Mesendoderm (in vitro differentiated cells): ENCODE measurements at regions not wholly inside any gene's neighbourhood (a gene's known extent, or its start where the extent isn't known, plus 50 kb on each side); places are given as distances from the start of the nearest gene placed in this dataset.
A peak's percentile ranks its signal among the peaks of the same experiment; 100 is the strongest.

Source experiments
- DNase-seq: peaks from one replicate; pipeline ENCODE4 v3.0.0; 2013
- H2AK5ac ChIP-seq: 2 replicates; pipeline ENCODE4 v1.6.1; 2013; ENCODE audit warnings: low read length, inconsistent platforms
- H2BK120ac ChIP-seq: 2 replicates; pipeline ENCODE4 v1.6.1; 2013; ENCODE audit warnings: low read depth, mild to moderate bottlenecking, low read length, moderate library complexity, mixed read lengths
- H2BK15ac ChIP-seq: replicated peaks from 2 replicates; pipeline ENCODE4 v1.6.1; 2013; ENCODE audit warnings: low read depth, mild to moderate bottlenecking, moderate library complexity
- H2BK5ac ChIP-seq: 2 replicates; pipeline ENCODE4 v1.6.1; 2013; ENCODE audit warnings: low read length, inconsistent platforms
- H3K18ac ChIP-seq: 2 replicates; pipeline ENCODE4 v1.6.1; 2013; ENCODE audit warnings: mild to moderate bottlenecking, low read length, mixed read lengths
- H3K23ac ChIP-seq: one replicate; pipeline ENCODE4 v1.6.1; 2013; ENCODE audit warnings: low read length
- H3K27ac ChIP-seq: 2 replicates; pipeline ENCODE4 v1.5.1; 2013; ENCODE audit warnings: low read depth, mild to moderate bottlenecking, inconsistent platforms, low read length, moderate library complexity
- H3K27me3 ChIP-seq: 2 replicates; pipeline ENCODE4 v1.6.1; 2013; ENCODE audit warnings: low read length, control low read depth, mild to moderate bottlenecking, inconsistent platforms; ENCODE audit not compliant: insufficient read depth, poor library complexity
- H3K36me3 ChIP-seq: 2 replicates; pipeline ENCODE4 v1.6.1; 2013; ENCODE audit warnings: low read length, inconsistent platforms; ENCODE audit not compliant: control insufficient read depth, insufficient read depth
- H3K4ac ChIP-seq: one replicate; pipeline ENCODE4 v1.6.1; 2013; ENCODE audit warnings: low read depth, mild to moderate bottlenecking, low read length, moderate library complexity
- H3K4me1 ChIP-seq: 2 replicates; pipeline ENCODE4 v1.6.1; 2013; ENCODE audit warnings: low read depth, low read length, inconsistent platforms; ENCODE audit not compliant: control insufficient read depth
- H3K4me2 ChIP-seq: 2 replicates; pipeline ENCODE4 v1.6.1; 2013; ENCODE audit warnings: low read length
- H3K4me3 ChIP-seq: 2 replicates; pipeline ENCODE4 v1.5.1; 2013; ENCODE audit warnings: mild to moderate bottlenecking, low read length
- H3K56ac ChIP-seq: one replicate; pipeline ENCODE4 v1.6.1; 2013; ENCODE audit warnings: low read length
- H3K79me1 ChIP-seq: 2 replicates; pipeline ENCODE4 v1.6.1; 2013; ENCODE audit warnings: low read length, inconsistent platforms
- H3K79me2 ChIP-seq: 2 replicates; pipeline ENCODE4 v1.6.1; 2013; ENCODE audit warnings: mild to moderate bottlenecking, low read length; ENCODE audit not compliant: control insufficient read depth, insufficient read depth
- H3K9ac ChIP-seq: 2 replicates; pipeline ENCODE4 v1.6.1; 2013; ENCODE audit warnings: low read length, inconsistent platforms
- H4K5ac ChIP-seq: one replicate; pipeline ENCODE4 v1.6.1; 2013; ENCODE audit warnings: low read length
- H4K8ac ChIP-seq: one replicate; pipeline ENCODE4 v1.6.1; 2013; ENCODE audit warnings: low read depth, mild to moderate bottlenecking, control low read depth, low read length, moderate library complexity
- WGBS: extraction: QIAGEN DNeasy Blood & Tissue Kit; methylation state at CpG from one replicate; pipeline ENCODE4 v1.1.7; 2013; ENCODE audit warnings: low lambda C conversion rate, missing lambda C conversion rate; ENCODE audit not compliant: insufficient coverage; ENCODE audit errors: extremely low coverage; 5-methylcytosine and 5-hydroxymethylcytosine counted together

- no peak overlapping the region for H3K4me2 ChIP-seq
- no peak overlapping the region for H4K5ac ChIP-seq
- no peak for DNase-seq
- no peak overlapping the region for H3K4me3 ChIP-seq
- WGBS: no CpG with 5 or more reads among the region's 3 CpGs
- no peak overlapping the region for H4K8ac ChIP-seq
- H3K18ac ChIP-seq: no peak overlapping the region
- H2BK5ac ChIP-seq: no peak overlapping the region
- H2BK120ac ChIP-seq: no peak overlapping the region
- no peaks in the 10 kb centered on the region for H3K27me3 ChIP-seq
- H3K79me2 ChIP-seq: no peaks in the 10 kb centered on the region
- no peak overlapping the region for H3K4ac ChIP-seq
- no peak overlapping the region for H3K23ac ChIP-seq
- no peak overlapping the region for H2BK15ac ChIP-seq
- peaks cover 7% of the 10 kb centered on the region for H3K4me1 ChIP-seq
- H3K9ac ChIP-seq: no peak overlapping the region
- no peak overlapping the region for H3K56ac ChIP-seq
- H3K79me1 ChIP-seq: no peaks in the 10 kb centered on the region
- H3K36me3 ChIP-seq: no peaks in the 10 kb centered on the region
- no peak overlapping the region for H3K27ac ChIP-seq
- H2AK5ac ChIP-seq: no peak overlapping the region
These were observed 158.2 kb upstream of the NFIA start for GRCh38 chr1:60924165-60924564.

- no peak for DNase-seq
- no CpG with 5 or more reads among the region's 5 CpGs for WGBS
These were observed 158.8 kb upstream of the NFIA start for GRCh38 chr1:60923389-60924087.

GRCh38 chr1:60922304-60922703, 160.1 kb upstream of the NFIA start:
- H2BK15ac ChIP-seq: no peak overlapping the region
- H3K18ac ChIP-seq: no peak overlapping the region
- WGBS: no CpG with 5 or more reads among the region's 4 CpGs
- H2BK5ac ChIP-seq: no peak overlapping the region
- no peak overlapping the region for H3K23ac ChIP-seq
- no peak overlapping the region for H2AK5ac ChIP-seq
- H3K4me3 ChIP-seq: no peak overlapping the region
- peaks cover 7% of the 10 kb centered on the region for H3K4me1 ChIP-seq
- DNase-seq: no peak
- no peak overlapping the region for H2BK120ac ChIP-seq
- no peak overlapping the region for H3K56ac ChIP-seq
- no peak overlapping the region for H3K4ac ChIP-seq
- H3K4me2 ChIP-seq: no peak overlapping the region
- no peak overlapping the region for H4K8ac ChIP-seq
- no peaks in the 10 kb centered on the region for H3K36me3 ChIP-seq
- H3K27me3 ChIP-seq: no peaks in the 10 kb centered on the region
- H3K79me1 ChIP-seq: no peaks in the 10 kb centered on the region
- H3K9ac ChIP-seq: no peak overlapping the region
- H3K27ac ChIP-seq: no peak overlapping the region
- H4K5ac ChIP-seq: no peak overlapping the region
- no peaks in the 10 kb centered on the region for H3K79me2 ChIP-seq

More at GRCh38 chr1:60923389-60924087, 158.8 kb upstream of the NFIA start:
- H3K18ac ChIP-seq: no peak overlapping the region
- H3K23ac ChIP-seq: no peak overlapping the region
- H3K9ac ChIP-seq: no peak overlapping the region
- no peak overlapping the region for H3K4me3 ChIP-seq
- H4K8ac ChIP-seq: no peak overlapping the region
- H3K36me3 ChIP-seq: no peaks in the 10 kb centered on the region
- no peak overlapping the region for H2BK5ac ChIP-seq
- no peak overlapping the region for H2BK120ac ChIP-seq
- H3K79me2 ChIP-seq: no peaks in the 10 kb centered on the region
- no peak overlapping the region for H4K5ac ChIP-seq
- no peak overlapping the region for H3K56ac ChIP-seq
- H3K27ac ChIP-seq: no peak overlapping the region
- peaks cover 7% of the 10 kb centered on the region for H3K4me1 ChIP-seq
- no peaks in the 10 kb centered on the region for H3K27me3 ChIP-seq
- no peak overlapping the region for H3K4me2 ChIP-seq
- no peak overlapping the region for H3K4ac ChIP-seq
- peak overlapping the region; percentile 25 for H2BK15ac ChIP-seq
- no peak overlapping the region for H2AK5ac ChIP-seq
- H3K79me1 ChIP-seq: no peaks in the 10 kb centered on the region

DNA sequence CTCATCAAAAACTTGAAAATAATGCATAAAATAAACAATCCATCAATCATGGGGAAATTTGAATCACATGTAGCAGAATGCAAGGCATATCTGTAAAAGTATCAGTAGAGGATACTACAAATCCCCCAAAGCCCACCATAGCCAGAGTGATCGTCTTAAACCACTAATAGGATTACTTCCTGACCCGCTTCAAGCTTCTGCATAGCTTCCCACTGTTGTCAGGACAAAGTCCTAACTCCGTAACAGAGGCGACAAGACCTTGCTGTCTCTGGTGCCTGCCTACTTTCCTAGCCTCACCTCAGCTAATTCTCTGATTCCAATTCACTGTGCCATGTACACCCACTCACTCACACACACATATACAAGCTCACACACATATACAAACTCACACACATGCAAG, 161.2 kb upstream of the NFIA start:
- Histone ChIP-seq H2BK120ac (no peak overlapping the region), H2BK5ac (peak overlapping the region; percentile 59), H4K5ac (no peak overlapping the region), H3K9ac (no peak overlapping the region), H3K4me3 (no peak overlapping the region), H3K27me3 (no peaks in the 10 kb centered on the region), H4K8ac (no peak overlapping the region), H3K27ac (peak overlapping the region; percentile 27), H3K79me2 (no peaks in the 10 kb centered on the region), H3K4me2 (no peak overlapping the region), H3K79me1 (no peaks in the 10 kb centered on the region), H3K4ac (no peak overlapping the region), H3K23ac (peak overlapping the region; percentile 51), H3K56ac (peak overlapping the region; percentile 77), H3K36me3 (no peaks in the 10 kb centered on the region), H2BK15ac (no peak overlapping the region), H3K18ac (no peak overlapping the region), H2AK5ac (no peak overlapping the region), H3K4me1 (peaks cover 7% of the 10 kb centered on the region)
- WGBS: no CpG with 5 or more reads among the region's 4 CpGs
- DNase-seq: peak; percentile 76

DNA sequence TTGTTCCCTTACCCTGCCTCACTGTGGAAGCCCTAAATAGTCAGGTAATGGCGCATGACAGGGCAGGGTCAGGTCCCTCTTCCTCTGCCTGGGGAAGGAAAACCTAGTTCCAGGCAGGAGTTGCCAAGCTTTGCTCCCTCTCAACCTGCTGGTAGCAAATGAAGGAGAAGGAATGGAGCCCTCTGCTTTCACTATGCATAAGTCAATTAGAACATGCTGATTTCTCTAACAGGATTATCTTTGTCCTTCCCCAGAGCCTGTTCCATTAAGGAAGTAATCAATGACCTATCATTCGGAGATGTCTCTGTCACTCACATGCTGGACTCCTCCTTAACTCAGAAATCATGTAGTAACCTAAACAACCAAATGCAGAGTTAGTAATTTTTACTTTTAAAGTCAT, 161.8 kb upstream of the NFIA start:
- WGBS: no CpG with 5 or more reads among the region's 2 CpGs
- no peak overlapping the region for H3K23ac ChIP-seq
- H3K4me3 ChIP-seq: no peak overlapping the region

DNA sequence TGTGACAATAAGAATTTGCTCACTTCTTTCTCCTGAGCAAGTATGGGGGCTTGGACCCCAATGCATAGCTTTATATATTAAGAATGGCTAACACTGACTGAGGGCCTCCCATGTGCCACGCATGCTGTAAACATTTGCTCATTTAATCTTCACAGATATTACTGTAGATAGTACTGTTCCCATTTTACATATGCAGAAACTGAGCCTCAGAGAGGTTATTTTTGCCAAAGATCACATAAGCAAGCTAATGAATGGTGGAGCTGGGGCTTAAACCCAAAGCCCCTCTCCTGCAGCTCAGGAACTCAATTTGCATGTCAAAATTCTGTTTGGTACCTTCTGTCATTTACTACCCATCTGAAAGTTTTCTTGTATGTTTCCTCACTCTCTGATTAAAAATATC, 163.5 kb upstream of the NFIA start:
- Histone ChIP-seq H3K36me3 (no peaks in the 10 kb centered on the region), H3K18ac (no peak overlapping the region), H3K23ac (no peak overlapping the region), H3K27me3 (no peaks in the 10 kb centered on the region), H3K4me2 (no peak overlapping the region), H3K4me1 (peaks cover 7% of the 10 kb centered on the region), H3K27ac (no peak overlapping the region), H2BK120ac (no peak overlapping the region), H4K5ac (no peak overlapping the region), H3K56ac (no peak overlapping the region), H4K8ac (no peak overlapping the region), H3K4me3 (no peak overlapping the region), H2BK5ac (no peak overlapping the region), H2AK5ac (no peak overlapping the region), H3K79me2 (no peaks in the 10 kb centered on the region), H2BK15ac (no peak overlapping the region), H3K79me1 (no peaks in the 10 kb centered on the region), H3K4ac (no peak overlapping the region), H3K9ac (no peak overlapping the region)
- no CpG with 5 or more reads among the region's 1 CpG for WGBS
- no peak for DNase-seq

More for the DNA sequence above, 161.8 kb upstream of the NFIA start:
- Histone ChIP-seq H3K4me2 (no peak overlapping the region), H3K9ac (no peak overlapping the region), H4K8ac (no peak overlapping the region), H3K4ac (no peak overlapping the region), H2BK120ac (no peak overlapping the region), H3K56ac (peak overlapping the region; percentile 56), H2BK15ac (no peak overlapping the region), H2AK5ac (no peak overlapping the region), H3K27me3 (no peaks in the 10 kb centered on the region), H3K79me2 (no peaks in the 10 kb centered on the region), H3K36me3 (no peaks in the 10 kb centered on the region), H3K18ac (peak overlapping the region; percentile 9), H3K4me1 (peaks cover 7% of the 10 kb centered on the region), H3K79me1 (no peaks in the 10 kb centered on the region), H4K5ac (no peak overlapping the region), H2BK5ac (no peak overlapping the region), H3K27ac (no peak overlapping the region)
- peak; percentile 88 for DNase-seq
